ENCODE measurements at regions not wholly inside any gene's neighbourhood (a gene's known extent, or its start where the extent isn't known, plus 50 kb on each side); places are given as distances from the start of the nearest gene placed in this dataset.
A peak's percentile ranks its signal among the peaks of the same experiment; 100 is the strongest.

GRCh38 chr4:19462117-19462516 lies 789.6 kb upstream of the SLIT2 start:
- ChIA-PET POLR2A (no interaction called here), CTCF (no interaction called here)
- no peak overlapping the region for H3K4me3 ChIP-seq (ENCODE audit: low read depth, low read length)
- no peak for DNase-seq (ENCODE audit: low read depth, low spot score)
- TF ChIP-seq CTCF (IDR thresholded peaks at IDR 0.05; ENCODE audit: insufficient read depth, low read length, missing control alignments): no peak

GRCh38 chr4:19455850-19456602 lies 795.7 kb upstream of the SLIT2 start:
- ChIA-PET POLR2A (interaction anchor here (1.1 kb wide), 1 partner anchor 18 kb away, joined by 3 read pairs; no protein-coding TSS in a partner anchor), CTCF (no interaction called here)
- TF ChIP-seq CTCF (IDR thresholded peaks at IDR 0.05; ENCODE audit: insufficient read depth, low read length, missing control alignments): no peak
- no peak for DNase-seq (ENCODE audit: low read depth, low spot score)
- H3K4me3 ChIP-seq (ENCODE audit: low read depth, low read length): no peak overlapping the region

DNA sequence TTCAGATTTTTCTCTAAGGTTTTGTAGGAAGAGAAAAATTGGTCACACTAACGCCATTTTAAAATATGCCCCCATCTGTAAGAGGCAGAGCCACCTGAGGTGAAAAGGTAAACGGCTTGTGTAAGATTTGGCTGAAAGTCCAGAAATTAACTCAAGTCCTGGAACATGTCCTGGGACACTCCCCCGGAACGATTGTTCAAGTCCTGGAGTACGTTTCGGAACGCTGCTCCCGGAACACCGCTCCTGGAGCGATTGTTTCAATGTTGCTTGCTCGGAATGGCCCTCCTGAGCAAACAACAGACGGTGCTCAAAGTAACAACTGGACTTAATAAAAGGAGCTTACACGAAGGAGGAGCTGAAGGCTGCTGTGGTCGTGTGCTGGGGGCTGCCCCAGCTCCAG lies 796.5 kb upstream of the SLIT2 start:
- no peak for DNase-seq (ENCODE audit: low read depth, low spot score)
- TF ChIP-seq CTCF (IDR thresholded peaks at IDR 0.05; ENCODE audit: insufficient read depth, low read length, missing control alignments): no peak
- CTCF ChIA-PET: no interaction called here
- POLR2A ChIA-PET: interaction anchor here (1.1 kb wide), 1 partner anchor 17 kb away, joined by 3 read pairs; no protein-coding TSS in a partner anchor
- H3K4me3 ChIP-seq (ENCODE audit: low read depth, low read length): no peak overlapping the region

DNA sequence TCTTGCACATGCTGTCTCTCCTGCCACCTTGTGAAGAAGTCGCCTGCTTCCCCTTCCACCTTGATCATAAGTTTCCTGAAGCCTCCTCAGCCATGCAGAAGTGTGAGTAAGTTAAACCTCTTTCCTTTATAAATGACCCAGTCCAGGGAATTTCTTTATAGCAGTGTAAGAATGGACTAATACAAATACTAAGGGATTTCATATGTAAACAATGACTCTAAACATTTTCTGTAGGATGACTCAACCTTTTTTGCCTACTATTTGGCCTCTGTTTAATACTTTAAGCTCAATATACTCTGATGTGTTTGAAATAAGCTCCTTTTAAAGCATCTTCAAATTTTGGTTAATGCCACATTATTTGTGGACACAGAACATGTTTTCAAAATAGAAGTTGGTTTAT lies 813.5 kb upstream of the SLIT2 start:
- ChIA-PET CTCF (interaction anchor here (1.7 kb wide), 1 partner anchor 11 kb away, joined by 4 read pairs; no protein-coding TSS in a partner anchor), POLR2A (interaction anchor here (0.7 kb wide), 1 partner anchor 18 kb away, joined by 3 read pairs; no protein-coding TSS in a partner anchor)
- DNase-seq (ENCODE audit: low read depth, low spot score): peak; percentile 12
- no peak overlapping the region for H3K4me3 ChIP-seq (ENCODE audit: low read depth, low read length)
- no peak for TF ChIP-seq CTCF (IDR thresholded peaks at IDR 0.05; ENCODE audit: insufficient read depth, low read length, missing control alignments)

DNA sequence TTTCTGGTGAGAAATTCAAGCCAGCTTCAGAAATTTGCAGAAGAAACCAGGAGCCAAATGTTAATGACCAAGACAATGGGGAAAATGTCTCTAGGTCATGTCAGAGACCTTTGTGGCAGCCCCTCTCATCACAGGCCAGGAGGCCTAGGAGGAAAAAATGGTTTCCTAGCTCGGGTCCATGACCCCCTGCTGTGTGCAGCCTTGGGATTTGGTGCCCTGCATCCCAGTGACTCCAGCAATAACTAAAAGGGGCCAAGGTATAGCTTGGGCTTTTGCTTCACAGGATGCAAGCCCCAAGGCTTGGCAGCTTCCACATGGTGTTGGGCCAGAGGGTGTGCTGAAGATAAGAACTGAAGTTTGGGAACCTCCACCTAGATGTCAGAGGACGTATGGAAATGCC lies 814.7 kb upstream of the SLIT2 start:
- no peak overlapping the region for H3K4me3 ChIP-seq (ENCODE audit: low read depth, low read length)
- ChIA-PET CTCF (no interaction called here), POLR2A (no interaction called here)
- no peak for DNase-seq (ENCODE audit: low read depth, low spot score)
- TF ChIP-seq CTCF (IDR thresholded peaks at IDR 0.05; ENCODE audit: insufficient read depth, low read length, missing control alignments): no peak

DNA sequence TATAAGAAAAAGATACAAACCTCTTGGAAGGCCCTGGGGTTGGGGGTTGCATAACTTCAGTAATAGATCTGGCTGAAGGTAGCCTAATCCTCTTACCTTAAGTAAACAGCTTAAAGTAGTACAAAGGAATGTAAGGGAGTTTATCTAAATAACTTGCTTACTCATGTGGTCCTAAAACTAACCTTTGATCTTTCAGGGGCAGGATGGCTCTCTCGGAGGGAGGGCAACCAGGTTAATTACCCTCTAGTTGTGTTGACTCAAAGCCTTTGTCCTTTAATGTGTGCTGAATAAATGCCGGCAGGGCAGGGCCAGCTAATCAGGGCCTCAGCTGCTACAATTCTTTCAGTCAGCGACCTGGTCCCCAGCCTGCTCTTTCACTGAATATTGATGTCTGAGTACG lies 822.0 kb upstream of the SLIT2 start:
- no peak for DNase-seq (ENCODE audit: low read depth, low spot score)
- TF ChIP-seq CTCF (IDR thresholded peaks at IDR 0.05; ENCODE audit: insufficient read depth, low read length, missing control alignments): no peak
- POLR2A ChIA-PET: no interaction called here
- no peak overlapping the region for H3K4me3 ChIP-seq (ENCODE audit: low read depth, low read length)
- CTCF ChIA-PET: no interaction called here

Data from AG04449 (cell line).